Large intestine (tissue), 3 donors: ENCODE measurements at regions not wholly inside any gene's neighbourhood (a gene's known extent, or its start where the extent isn't known, plus 50 kb on each side); places are given as distances from the start of the nearest gene placed in this dataset.

ENCODE experiments used
- DNase-seq, 2 donors: peaks; one replicate each; pipeline versions ENCODE4 v3.0.0 to v3.0.0-alpha.2; 2013
- H3K27ac ChIP-seq: one replicate; pipeline ENCODE4 v1.5.1; 2013; ENCODE audit warnings: low read length
- H3K27me3 ChIP-seq: 2 replicates; pipeline ENCODE4 v1.6.1; 2013; ENCODE audit warnings: low read length; ENCODE audit not compliant: control insufficient read depth, insufficient read depth
- H3K36me3 ChIP-seq: 2 replicates; pipeline ENCODE4 v1.6.1; 2013; ENCODE audit warnings: low read length; ENCODE audit not compliant: control insufficient read depth, insufficient read depth
- H3K4me1 ChIP-seq: one replicate; pipeline ENCODE4 v1.6.1; 2013; ENCODE audit warnings: low read length; ENCODE audit not compliant: control insufficient read depth, insufficient read depth
- H3K4me3 ChIP-seq: one replicate; pipeline ENCODE4 v1.5.1; 2013; ENCODE audit warnings: low read length
- H3K9me3 ChIP-seq: one replicate; pipeline ENCODE4 v1.6.1; 2013; ENCODE audit warnings: mild to moderate bottlenecking, low read depth, low read length, moderate library complexity; ENCODE audit not compliant: control insufficient read depth
- WGBS: methylation state at CpG from one replicate; pipeline ENCODE4 v1.1.5; 2013; ENCODE audit warnings: low lambda C conversion rate; ENCODE audit not compliant: insufficient coverage; 5-methylcytosine and 5-hydroxymethylcytosine counted together

- H3K27ac ChIP-seq: no peak overlapping the region
- H3K9me3 ChIP-seq: no peaks in the 10 kb centered on the region
- no peaks in the 10 kb centered on the region for H3K36me3 ChIP-seq
- no peaks in the 10 kb centered on the region for H3K27me3 ChIP-seq
- no peak overlapping the region for H3K4me3 ChIP-seq
- DNase-seq: no peak
- H3K4me1 ChIP-seq: no peaks in the 10 kb centered on the region
- WGBS: no CpG with 5 or more reads among the region's 11 CpGs
Measured at GRCh38 chr2:234770031-234770506, 181.7 kb upstream of the SH3BP4 start.

- DNase-seq: no peak
- WGBS: 83% methylated on average over 1 of the region's 9 CpGs
- Histone ChIP-seq H3K27ac (no peak overlapping the region), H3K36me3 (no peaks in the 10 kb centered on the region), H3K4me1 (no peaks in the 10 kb centered on the region), H3K27me3 (no peaks in the 10 kb centered on the region), H3K9me3 (no peaks in the 10 kb centered on the region), H3K4me3 (no peak overlapping the region)
Measured at GRCh38 chr2:234768608-234769196, 183.1 kb upstream of the SH3BP4 start.

DNA sequence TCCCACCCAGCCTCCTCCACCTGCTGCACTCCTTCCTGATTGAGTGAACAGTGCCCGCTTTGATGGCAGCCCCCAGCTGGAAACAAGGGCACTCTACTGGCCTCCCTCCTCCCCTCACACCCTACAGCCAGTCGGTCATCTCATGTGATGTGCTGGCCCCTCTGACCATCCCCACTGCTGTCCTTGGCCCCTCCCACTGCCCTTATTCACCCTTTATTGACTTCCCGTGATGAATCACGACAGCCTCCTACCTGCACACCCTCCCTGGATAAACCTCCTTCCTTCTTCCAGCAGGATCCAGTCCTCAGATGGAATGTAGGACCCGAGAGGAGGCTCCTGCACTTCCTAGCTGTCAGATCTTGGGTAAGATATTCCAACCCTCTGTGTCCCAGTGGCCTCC lies 186.5 kb upstream of the SH3BP4 start:
- Histone ChIP-seq H3K36me3 (no peaks in the 10 kb centered on the region), H3K4me3 (no peak overlapping the region), H3K27me3 (no peaks in the 10 kb centered on the region), H3K9me3 (peaks cover 3% of the 10 kb centered on the region), H3K27ac (no peak overlapping the region), H3K4me1 (no peaks in the 10 kb centered on the region)
- no CpG with 5 or more reads among the region's 5 CpGs for WGBS
- no peak for DNase-seq

GRCh38 chr2:234764372-234764771 lies 187.4 kb upstream of the SH3BP4 start:
- whole genome bisulfite sequencing: no CpG with 5 or more reads among the region's 3 CpGs
- DNase-seq: no peak
- Histone ChIP-seq H3K4me3 (no peak overlapping the region), H3K36me3 (no peaks in the 10 kb centered on the region), H3K27me3 (no peaks in the 10 kb centered on the region), H3K4me1 (no peaks in the 10 kb centered on the region), H3K9me3 (peaks cover 3% of the 10 kb centered on the region), H3K27ac (no peak overlapping the region)

GRCh38 chr2:234763002-234763873 lies 188.6 kb upstream of the SH3BP4 start:
- Histone ChIP-seq H3K27me3 (no peaks in the 10 kb centered on the region), H3K27ac (no peak overlapping the region), H3K9me3 (peaks cover 3% of the 10 kb centered on the region), H3K4me1 (no peaks in the 10 kb centered on the region), H3K36me3 (no peaks in the 10 kb centered on the region), H3K4me3 (no peak overlapping the region)
- 100% methylated on average over 3 of the region's 13 CpGs for WGBS
- DNase-seq: no peak

DNA sequence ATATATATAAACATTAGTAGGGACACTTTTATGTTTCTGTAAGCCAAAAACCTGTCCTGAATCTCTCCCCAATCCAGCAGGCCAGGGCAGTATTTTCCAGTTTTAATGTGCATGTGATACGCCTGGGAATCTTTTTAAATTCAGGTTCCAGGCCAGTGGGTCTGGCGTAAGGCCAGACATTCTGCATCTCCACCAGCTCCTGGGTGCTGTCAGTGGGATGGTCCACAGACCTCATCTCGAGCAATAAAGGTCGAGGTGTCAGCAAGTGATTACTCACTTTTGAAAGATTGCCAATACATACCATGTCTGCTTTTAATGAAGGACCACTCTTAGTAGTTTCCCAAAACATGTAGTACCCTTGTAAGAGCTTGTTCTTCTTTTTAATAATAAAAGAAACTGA lies 189.9 kb upstream of the SH3BP4 start:
- no CpG with 5 or more reads among the region's 4 CpGs for WGBS
- no peaks in the 10 kb centered on the region for H3K27me3 ChIP-seq

DNA sequence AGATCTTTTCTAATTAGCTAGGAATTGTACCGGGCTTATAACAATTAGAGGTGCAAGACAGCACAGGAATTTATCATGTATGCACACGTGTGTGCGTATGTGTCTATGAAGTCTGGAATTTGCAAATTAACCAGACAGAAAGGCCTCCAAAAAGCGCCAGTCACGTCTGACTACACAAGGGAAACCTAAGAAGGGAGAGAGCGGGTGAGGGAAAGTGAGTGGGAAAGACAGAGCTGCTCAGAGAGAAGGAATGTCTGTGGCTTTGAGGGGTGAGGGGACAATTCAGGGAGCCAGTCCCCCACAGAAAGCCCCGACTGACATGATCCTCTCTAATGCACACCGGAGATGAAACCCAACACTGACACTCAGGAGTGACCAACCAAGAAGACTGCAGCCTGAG lies 197.7 kb upstream of the SH3BP4 start:
- Histone ChIP-seq H3K4me3 (no peak overlapping the region), H3K36me3 (no peaks in the 10 kb centered on the region), H3K9me3 (no peaks in the 10 kb centered on the region), H3K4me1 (no peaks in the 10 kb centered on the region), H3K27ac (no peak overlapping the region), H3K27me3 (no peaks in the 10 kb centered on the region)
- WGBS: 80% methylated on average over 1 of the region's 8 CpGs
- no peak for DNase-seq

More for the DNA sequence above, 189.9 kb upstream of the SH3BP4 start:
- Histone ChIP-seq H3K4me3 (no peak overlapping the region), H3K4me1 (no peaks in the 10 kb centered on the region), H3K36me3 (no peaks in the 10 kb centered on the region), H3K27ac (no peak overlapping the region), H3K9me3 (peaks cover 3% of the 10 kb centered on the region)
- no peak for DNase-seq

GRCh38 chr2:234753701-234754100 lies 198.1 kb upstream of the SH3BP4 start:
- no peak for DNase-seq
- H3K9me3 ChIP-seq: no peaks in the 10 kb centered on the region
- H3K27ac ChIP-seq: no peak overlapping the region
- H3K27me3 ChIP-seq: no peaks in the 10 kb centered on the region
- 86% methylated on average over 1 of the region's 4 CpGs for whole genome bisulfite sequencing
- H3K4me1 ChIP-seq: no peaks in the 10 kb centered on the region
- no peak overlapping the region for H3K4me3 ChIP-seq
- no peaks in the 10 kb centered on the region for H3K36me3 ChIP-seq

- no CpG with 5 or more reads among the region's 3 CpGs for WGBS
- Histone ChIP-seq H3K9me3 (no peaks in the 10 kb centered on the region), H3K27ac (no peak overlapping the region)
Measured at GRCh38 chr2:234752966-234753365, 198.9 kb upstream of the SH3BP4 start.

GRCh38 chr2:234751275-234751973 lies 200.4 kb upstream of the SH3BP4 start:
- DNase-seq: no peak
- Histone ChIP-seq H3K27me3 (no peaks in the 10 kb centered on the region), H3K27ac (no peak overlapping the region), H3K4me3 (no peak overlapping the region), H3K4me1 (no peaks in the 10 kb centered on the region), H3K36me3 (no peaks in the 10 kb centered on the region), H3K9me3 (no peaks in the 10 kb centered on the region)
- WGBS: 60% methylated on average over 1 of the region's 3 CpGs

More at GRCh38 chr2:234752966-234753365, 198.9 kb upstream of the SH3BP4 start:
- H3K4me3 ChIP-seq: no peak overlapping the region
- no peaks in the 10 kb centered on the region for H3K4me1 ChIP-seq
- no peaks in the 10 kb centered on the region for H3K27me3 ChIP-seq
- no peak for DNase-seq
- no peaks in the 10 kb centered on the region for H3K36me3 ChIP-seq
